ENCODE measurements at regions not wholly inside any gene's neighbourhood (a gene's known extent, or its start where the extent isn't known, plus 50 kb on each side); places are given as distances from the start of the nearest gene placed in this dataset.

- TF ChIP-seq CTCF (IDR thresholded peaks at IDR 0.05) (no peak), POLR2A (IDR thresholded peaks at IDR 0.05) (no peak)
Measured at GRCh38 chr12:58349161-58349560, 407.8 kb downstream of the ATP23 start.

Data from esophagus squamous epithelium (tissue), 4 donors.